ENCODE measurements at regions not wholly inside any gene's neighbourhood (a gene's known extent, or its start where the extent isn't known, plus 50 kb on each side); places are given as distances from the start of the nearest gene placed in this dataset.

DNA sequence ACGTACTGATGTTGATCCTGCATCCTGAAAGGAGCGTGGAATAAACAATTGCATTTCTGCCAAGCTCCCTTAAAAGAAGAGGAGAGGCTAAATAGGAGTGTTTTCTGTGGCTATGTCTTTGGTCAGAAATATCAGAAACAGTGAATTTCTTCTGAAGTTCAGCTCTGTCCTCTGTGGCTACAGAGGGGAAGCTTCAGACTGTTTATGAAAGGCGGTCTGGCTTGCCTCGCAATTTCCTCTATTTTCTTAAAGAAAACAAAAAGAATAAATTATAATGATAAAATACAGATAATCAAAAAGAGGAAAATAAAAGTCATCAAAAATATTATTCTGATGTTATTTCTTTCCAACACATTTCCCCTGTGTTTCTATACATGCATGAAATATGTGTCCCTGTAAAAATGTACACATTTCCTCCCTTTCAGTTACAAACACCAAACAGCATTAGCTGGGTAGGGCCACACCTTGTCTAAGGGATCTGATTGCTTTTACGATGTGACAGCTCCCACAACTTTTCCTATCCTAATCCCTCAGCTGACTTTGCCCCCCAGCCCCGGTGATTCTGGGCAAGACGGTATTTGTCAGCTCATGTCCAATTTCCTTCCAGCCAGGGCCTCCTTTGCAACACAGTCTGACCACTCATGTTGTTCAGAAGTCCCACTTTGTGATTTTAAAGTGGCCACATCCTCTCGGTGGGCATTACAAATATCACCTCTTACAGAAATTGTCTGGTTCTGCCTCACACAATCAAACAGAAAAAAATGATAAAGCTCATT, 439.0 kb downstream of the HS3ST3B1 start:
- Histone ChIP-seq H3K9me3 (no peaks in the 10 kb centered on the region), H3K27ac (no peak overlapping the region), H3K4me3 (no peak overlapping the region), H3K36me3 (no peaks in the 10 kb centered on the region), H3K27me3 (no peaks in the 10 kb centered on the region), H3K4me1 (peaks cover 0 to 17% (median 0%) of the 10 kb centered on the region in 3 donors)
- DNase-seq (no peak), FAIRE-seq (no peak), ATAC-seq (no peak)
- WGBS, 2 donors, result 68 to 77% methylated on average over 8 of the region's 8 CpGs
- TF ChIP-seq, protein P1, sequence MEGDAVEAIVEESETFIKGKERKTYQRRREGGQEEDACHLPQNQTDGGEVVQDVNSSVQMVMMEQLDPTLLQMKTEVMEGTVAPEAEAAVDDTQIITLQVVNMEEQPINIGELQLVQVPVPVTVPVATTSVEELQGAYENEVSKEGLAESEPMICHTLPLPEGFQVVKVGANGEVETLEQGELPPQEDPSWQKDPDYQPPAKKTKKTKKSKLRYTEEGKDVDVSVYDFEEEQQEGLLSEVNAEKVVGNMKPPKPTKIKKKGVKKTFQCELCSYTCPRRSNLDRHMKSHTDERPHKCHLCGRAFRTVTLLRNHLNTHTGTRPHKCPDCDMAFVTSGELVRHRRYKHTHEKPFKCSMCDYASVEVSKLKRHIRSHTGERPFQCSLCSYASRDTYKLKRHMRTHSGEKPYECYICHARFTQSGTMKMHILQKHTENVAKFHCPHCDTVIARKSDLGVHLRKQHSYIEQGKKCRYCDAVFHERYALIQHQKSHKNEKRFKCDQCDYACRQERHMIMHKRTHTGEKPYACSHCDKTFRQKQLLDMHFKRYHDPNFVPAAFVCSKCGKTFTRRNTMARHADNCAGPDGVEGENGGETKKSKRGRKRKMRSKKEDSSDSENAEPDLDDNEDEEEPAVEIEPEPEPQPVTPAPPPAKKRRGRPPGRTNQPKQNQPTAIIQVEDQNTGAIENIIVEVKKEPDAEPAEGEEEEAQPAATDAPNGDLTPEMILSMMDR (IDR thresholded peaks at IDR 0.05), result no peak
- intact Hi-C loops (cut with DNase I), result no loop called here

DNA sequence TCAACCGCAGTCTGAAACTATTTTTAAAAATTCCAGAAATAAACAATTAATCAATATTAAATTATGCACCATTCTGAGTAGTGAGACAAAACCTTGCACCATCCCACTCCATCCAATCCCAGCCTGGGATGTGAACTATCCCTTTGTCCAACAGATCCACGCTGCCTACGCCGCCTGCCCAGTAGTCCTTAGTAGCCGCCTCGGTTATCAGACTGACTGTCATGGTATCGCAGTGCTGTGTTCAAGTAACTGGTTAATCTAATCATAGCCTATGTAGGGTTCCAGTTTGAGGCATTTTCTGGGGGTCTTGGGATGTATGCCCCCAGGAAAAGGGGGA, 437.7 kb downstream of the HS3ST3B1 start:
- Histone ChIP-seq H3K9me3 (no peaks in the 10 kb centered on the region), H3K36me3 (no peaks in the 10 kb centered on the region), H3K4me1 (peaks cover 0 to 17% (median 0%) of the 10 kb centered on the region in 3 donors), H3K27me3 (no peaks in the 10 kb centered on the region), H3K4me3 (no peak overlapping the region), H3K27ac (peak overlapping the region in 3 of 4 donors; percentile 19 to 71 (median 65))
- TF ChIP-seq, protein P1 (IDR thresholded peaks at IDR 0.05), result no peak
- intact Hi-C loops (cut with DNase I), result no loop called here
- FAIRE-seq, result no peak
- ATAC-seq, result peak in 3 of 4 donors; percentile 9 to 25 (median 10)
- no peak for DNase-seq
- WGBS, 2 donors, result 85 to 92% methylated on average over 7 of the region's 7 CpGs

DNA sequence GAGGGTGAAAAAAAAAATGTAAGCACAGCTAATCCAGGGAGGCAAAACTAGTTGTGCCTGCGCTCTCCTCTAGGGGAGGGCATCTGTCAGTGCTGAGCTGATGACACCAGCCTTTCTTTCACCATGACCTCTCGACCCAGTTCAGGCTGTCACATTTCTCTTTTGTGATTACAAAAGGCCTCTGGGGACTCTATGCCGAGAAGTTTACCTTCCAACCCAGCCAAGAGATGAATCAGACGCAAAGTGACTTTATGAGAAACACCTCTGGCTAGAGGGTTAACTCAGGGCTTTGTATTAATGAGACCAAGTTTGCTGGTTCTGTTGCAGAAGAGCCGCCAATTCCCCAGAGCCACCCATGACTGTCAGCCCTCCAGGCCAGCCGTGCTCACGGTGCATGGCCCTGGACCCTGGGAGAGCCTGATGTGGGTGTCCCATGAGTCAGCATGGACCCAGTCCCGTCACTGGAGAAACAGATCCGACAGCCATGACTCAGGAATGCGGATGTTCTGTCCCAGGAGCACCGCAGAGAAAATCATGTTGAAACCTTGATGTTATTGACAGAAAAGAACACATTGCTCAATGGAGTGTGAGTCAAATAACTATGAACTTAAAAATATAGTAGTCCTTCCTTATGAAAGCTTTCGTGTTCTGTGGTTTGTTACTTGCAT, 437.2 kb downstream of the HS3ST3B1 start:
- Histone ChIP-seq H3K27me3 (no peaks in the 10 kb centered on the region), H3K4me3 (no peak overlapping the region), H3K4me1 (peaks cover 0 to 17% (median 0%) of the 10 kb centered on the region in 3 donors), H3K36me3 (no peaks in the 10 kb centered on the region), H3K27ac (peak overlapping the region; percentile 58 to 71 (median 68)), H3K9me3 (no peaks in the 10 kb centered on the region)
- WGBS, 2 donors, result 29% methylated on average over 12 of the region's 12 CpGs
- FAIRE-seq (no peak), ATAC-seq (peak; percentile 88 to 97 (median 96)), DNase-seq (peak; percentile 44 to 72 (median 60))
- intact Hi-C loops (cut with DNase I), result no loop called here
- TF ChIP-seq, protein P1 (IDR thresholded peaks at IDR 0.05), result no peak

DNA sequence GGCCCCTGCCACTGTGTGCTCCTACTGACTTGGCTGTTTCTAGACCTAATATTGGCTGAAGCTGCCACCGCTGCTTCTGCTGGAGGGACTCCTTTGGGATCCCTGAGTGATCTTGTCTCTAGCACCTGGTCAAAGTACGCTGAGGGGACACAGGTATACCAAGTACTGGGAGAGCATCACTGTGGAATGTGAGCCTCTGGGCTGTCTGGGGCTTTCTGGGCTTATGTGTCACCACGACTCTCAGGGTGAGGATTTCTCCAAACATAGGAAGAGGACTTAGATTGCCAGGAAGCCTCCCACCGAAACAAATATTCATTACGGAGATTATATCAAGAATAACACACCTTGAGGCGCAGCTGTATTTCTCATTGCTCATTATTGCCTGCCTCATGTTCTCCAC, 435.8 kb downstream of the HS3ST3B1 start:
- ATAC-seq, result no peak

More for the DNA sequence above, 435.8 kb downstream of the HS3ST3B1 start:
- TF ChIP-seq, protein P1 (IDR thresholded peaks at IDR 0.05), result no peak
- no peak for FAIRE-seq
- H3K27ac ChIP-seq, result no peak overlapping the region
- H3K27me3 ChIP-seq, result no peaks in the 10 kb centered on the region
- no peaks in the 10 kb centered on the region for H3K36me3 ChIP-seq
- DNase-seq, result no peak
- H3K4me1 ChIP-seq, result peaks cover 0 to 17% (median 0%) of the 10 kb centered on the region in 3 donors
- intact Hi-C loops (cut with DNase I), result no loop called here
- H3K4me3 ChIP-seq, result no peak overlapping the region
- WGBS, 2 donors, result 62 to 75% methylated on average over 6 of the region's 6 CpGs
- H3K9me3 ChIP-seq, result no peaks in the 10 kb centered on the region
